ENCODE measurements at regions not wholly inside any gene's neighbourhood (a gene's known extent, or its start where the extent isn't known, plus 50 kb on each side); places are given as distances from the start of the nearest gene placed in this dataset.

DNA sequence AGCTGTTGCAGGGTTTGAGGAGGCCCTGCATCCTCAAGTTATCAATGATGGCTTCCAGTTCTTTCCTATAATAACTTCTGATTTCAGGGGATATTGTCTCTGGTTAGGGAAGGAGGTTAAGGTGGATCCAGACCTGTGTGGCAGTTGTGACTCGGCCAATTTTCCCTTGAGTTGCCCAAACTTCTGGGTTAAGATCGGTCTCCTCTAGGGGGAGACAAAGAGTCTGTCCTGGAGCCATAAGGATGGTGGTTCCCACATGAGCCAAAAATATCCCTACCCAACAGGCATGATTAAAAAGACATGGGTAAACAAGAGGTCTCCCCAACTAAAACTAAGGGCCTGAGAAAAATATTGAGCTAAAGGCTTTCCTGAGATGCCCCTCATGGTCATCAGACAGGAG, 227.5 kb upstream of the MDFIC2 start:
- no peak; the same call in 1 of the 2 replicates for TF ChIP-seq RAD21 (IDR thresholded peaks at IDR 0.05; ENCODE audit: low read depth)
- TF ChIP-seq, protein P1, sequence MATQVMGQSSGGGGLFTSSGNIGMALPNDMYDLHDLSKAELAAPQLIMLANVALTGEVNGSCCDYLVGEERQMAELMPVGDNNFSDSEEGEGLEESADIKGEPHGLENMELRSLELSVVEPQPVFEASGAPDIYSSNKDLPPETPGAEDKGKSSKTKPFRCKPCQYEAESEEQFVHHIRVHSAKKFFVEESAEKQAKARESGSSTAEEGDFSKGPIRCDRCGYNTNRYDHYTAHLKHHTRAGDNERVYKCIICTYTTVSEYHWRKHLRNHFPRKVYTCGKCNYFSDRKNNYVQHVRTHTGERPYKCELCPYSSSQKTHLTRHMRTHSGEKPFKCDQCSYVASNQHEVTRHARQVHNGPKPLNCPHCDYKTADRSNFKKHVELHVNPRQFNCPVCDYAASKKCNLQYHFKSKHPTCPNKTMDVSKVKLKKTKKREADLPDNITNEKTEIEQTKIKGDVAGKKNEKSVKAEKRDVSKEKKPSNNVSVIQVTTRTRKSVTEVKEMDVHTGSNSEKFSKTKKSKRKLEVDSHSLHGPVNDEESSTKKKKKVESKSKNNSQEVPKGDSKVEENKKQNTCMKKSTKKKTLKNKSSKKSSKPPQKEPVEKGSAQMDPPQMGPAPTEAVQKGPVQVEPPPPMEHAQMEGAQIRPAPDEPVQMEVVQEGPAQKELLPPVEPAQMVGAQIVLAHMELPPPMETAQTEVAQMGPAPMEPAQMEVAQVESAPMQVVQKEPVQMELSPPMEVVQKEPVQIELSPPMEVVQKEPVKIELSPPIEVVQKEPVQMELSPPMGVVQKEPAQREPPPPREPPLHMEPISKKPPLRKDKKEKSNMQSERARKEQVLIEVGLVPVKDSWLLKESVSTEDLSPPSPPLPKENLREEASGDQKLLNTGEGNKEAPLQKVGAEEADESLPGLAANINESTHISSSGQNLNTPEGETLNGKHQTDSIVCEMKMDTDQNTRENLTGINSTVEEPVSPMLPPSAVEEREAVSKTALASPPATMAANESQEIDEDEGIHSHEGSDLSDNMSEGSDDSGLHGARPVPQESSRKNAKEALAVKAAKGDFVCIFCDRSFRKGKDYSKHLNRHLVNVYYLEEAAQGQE (IDR thresholded peaks at IDR 0.05; ENCODE audit: low read depth): no peak
- TF ChIP-seq, protein P2, sequence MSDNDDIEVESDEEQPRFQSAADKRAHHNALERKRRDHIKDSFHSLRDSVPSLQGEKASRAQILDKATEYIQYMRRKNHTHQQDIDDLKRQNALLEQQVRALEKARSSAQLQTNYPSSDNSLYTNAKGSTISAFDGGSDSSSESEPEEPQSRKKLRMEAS (IDR thresholded peaks at IDR 0.05): no peak
